ENCODE measurements at regions not wholly inside any gene's neighbourhood (a gene's known extent, or its start where the extent isn't known, plus 50 kb on each side); places are given as distances from the start of the nearest gene placed in this dataset.
A peak's percentile ranks its signal among the peaks of the same experiment; 100 is the strongest.
"Not testable (repeated sequence)": the region's sequence is repeated elsewhere in the genome, so short reads cannot be mapped to it uniquely, and the experiment has no call there.

DNA sequence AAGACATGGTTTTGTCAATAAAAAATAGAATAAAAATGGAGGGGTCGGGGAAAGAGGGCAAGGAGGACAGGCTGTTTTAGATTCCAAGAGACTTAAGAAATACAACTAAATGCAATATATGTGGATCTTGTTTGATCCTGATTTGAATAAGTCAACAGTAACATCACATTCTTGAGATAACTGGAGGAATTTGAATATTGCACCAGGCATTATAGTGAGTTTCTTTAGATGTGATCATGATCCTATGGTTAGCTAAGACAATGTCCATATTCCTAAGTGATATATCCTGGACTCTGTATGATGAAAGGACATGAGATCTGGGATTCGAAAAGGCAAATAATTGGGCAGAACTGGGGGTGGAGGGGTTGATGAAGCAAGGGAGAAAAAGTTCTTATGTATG, 311.8 kb downstream of the PLPP3 start:
- DNase-seq (ENCODE audit: low read depth) = no peak

GRCh38 chr1:56266359-56266758, 313.0 kb downstream of the PLPP3 start:
- DNase-seq (ENCODE audit: low read depth) = no peak

DNA sequence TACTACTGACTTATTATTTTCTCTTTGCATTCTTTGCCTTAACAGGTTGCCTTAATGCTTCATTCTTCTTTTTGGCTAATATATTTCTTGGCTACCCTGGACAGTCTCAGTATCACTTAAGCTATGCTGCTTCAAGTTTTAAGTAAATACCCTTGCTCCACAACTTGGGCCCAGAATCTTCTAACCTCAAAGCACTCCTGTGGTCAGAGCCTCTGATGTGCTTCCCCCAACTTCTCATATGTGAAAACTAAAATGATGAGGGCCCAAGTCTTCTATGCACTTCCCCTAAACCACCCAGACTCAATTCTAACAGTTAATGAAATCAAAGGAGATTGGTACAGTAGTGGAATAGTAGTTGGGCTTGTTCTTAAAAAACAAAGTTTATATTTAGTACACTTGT, 314.1 kb downstream of the PLPP3 start:
- DNase-seq (ENCODE audit: low read depth) = no peak

DNA sequence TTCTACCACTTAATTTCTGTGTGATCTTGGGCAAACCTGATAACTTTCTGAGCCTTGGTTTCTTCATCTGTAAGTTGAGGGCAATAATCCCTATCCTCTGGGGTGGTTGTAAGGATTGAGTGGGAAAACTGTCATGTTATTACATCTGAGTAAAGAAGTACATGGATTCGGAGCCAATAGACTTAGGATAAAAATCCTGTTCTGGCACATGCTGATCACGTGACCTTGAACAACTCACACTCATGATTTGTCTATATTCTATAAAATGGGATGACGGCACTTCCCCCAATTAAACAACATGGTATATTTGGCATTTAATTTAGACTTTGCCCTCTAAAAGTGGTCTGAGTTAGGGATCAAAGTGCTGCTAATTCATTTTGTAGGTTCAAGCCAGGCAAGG, 315.5 kb downstream of the PLPP3 start:
- DNase-seq (ENCODE audit: low read depth) = no peak

GRCh38 chr1:56258371-56258770, 321.0 kb downstream of the PLPP3 start:
- DNase-seq (ENCODE audit: low read depth) = no peak

- DNase-seq (ENCODE audit: low read depth) = no peak
These were observed 321.6 kb downstream of the PLPP3 start for GRCh38 chr1:56257726-56258125.

- DNase-seq (ENCODE audit: low read depth) = no peak
These were observed 323.0 kb downstream of the PLPP3 start for GRCh38 chr1:56256153-56257000.

- peak; percentile 94 for DNase-seq (ENCODE audit: low read depth)
These were observed 323.7 kb downstream of the PLPP3 start for GRCh38 chr1:56255516-56256152.

- no peak for DNase-seq (ENCODE audit: low read depth)
These were observed 325.2 kb downstream of the PLPP3 start for GRCh38 chr1:56254130-56254529.

DNA sequence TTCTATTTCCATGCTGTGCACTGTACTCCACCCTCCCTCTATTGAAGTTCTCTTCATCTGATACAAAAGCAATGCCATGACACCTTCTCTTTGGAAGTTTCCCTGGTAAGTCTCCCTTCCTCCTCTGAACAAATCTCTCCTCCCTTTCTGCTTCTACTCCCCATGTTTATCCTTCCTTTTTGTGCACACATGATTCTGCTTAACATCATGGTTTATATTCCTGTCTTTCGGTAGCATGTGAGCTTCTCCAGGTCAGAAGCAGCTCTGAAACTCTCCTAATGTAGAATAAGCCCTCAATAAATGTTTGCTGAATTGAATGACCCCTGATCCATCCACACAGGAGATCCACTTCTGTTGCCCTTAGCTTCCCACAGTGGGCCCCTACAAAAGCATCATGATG, 328.6 kb downstream of the PLPP3 start:
- no peak for DNase-seq (ENCODE audit: low read depth)

GRCh38 chr1:56249234-56249633, 330.1 kb downstream of the PLPP3 start:
- no peak for DNase-seq (ENCODE audit: low read depth)

DNA sequence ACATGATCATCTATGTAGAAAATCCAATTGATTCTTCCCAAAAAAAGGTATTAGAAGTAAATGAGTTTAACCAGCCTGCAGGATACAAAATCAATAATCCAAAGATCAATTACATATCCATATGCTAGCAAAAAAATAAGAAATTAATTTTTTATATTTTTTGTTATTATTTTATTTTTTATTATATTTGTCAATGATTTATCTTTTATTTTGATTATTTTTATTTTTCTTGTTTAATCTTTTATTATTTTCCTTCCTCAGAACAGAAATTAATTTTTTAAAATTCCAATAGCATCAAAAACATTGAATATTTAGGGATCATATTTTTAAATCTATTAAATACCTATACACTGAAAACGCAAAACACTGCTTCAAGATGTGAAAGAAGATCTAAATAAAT, 331.2 kb downstream of the PLPP3 start:
- DNase-seq (ENCODE audit: low read depth) = no peak

- not testable (repeated sequence) for DNase-seq (ENCODE audit: low read depth)
These were observed 332.6 kb downstream of the PLPP3 start for GRCh38 chr1:56246726-56247125.

DNA sequence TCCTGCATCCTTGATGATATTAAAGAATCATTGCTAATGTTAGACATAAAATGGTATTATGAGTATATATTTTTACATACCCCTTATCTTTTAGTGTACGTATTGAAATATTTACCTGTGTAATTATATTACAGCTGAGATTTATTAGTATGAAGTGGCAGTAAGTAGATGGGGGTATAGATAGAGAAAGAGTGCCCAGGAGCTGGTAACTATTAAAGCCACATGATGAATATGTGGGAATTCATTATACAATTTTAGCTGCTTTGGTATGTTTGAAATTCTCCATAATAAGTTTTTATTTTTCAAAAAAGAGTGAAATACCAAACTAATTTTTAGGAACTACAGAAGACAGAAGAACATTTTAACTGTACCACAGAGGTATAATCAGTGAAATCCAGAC, 339.0 kb downstream of the PLPP3 start:
- no peak for DNase-seq (ENCODE audit: low read depth)

DNA sequence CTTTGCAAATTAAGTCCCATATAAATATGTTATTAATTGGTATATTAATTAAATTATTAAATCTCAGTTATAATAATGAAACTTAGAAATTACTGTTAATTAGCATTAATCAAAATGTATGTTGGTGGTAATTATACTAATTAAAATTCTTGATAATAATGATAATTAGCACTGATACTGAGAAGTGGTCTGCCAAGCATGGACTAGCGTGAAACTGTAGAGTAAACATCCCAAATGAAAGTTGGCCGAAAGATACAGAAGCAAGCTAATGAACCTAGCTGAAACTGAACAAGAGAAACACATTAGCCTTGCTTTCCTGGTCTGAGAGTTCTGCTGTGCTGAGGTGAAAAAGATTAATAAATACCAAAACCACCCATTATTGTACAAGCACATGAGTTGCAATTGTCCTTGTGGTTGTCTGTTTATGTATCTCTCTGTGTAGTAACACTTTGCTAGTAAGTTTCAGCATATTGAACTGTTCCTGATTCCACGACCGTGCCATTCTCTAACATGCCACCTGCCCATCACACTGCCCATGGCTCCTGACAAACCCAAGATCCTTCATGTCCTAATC, 341.8 kb downstream of the PLPP3 start:
- no peak for DNase-seq (ENCODE audit: low read depth)

- no peak for DNase-seq (ENCODE audit: low read depth)
These were observed 342.7 kb downstream of the PLPP3 start for GRCh38 chr1:56236688-56237087.

- no peak for DNase-seq (ENCODE audit: low read depth)
These were observed 343.4 kb downstream of the PLPP3 start for GRCh38 chr1:56235909-56236510.

DNA sequence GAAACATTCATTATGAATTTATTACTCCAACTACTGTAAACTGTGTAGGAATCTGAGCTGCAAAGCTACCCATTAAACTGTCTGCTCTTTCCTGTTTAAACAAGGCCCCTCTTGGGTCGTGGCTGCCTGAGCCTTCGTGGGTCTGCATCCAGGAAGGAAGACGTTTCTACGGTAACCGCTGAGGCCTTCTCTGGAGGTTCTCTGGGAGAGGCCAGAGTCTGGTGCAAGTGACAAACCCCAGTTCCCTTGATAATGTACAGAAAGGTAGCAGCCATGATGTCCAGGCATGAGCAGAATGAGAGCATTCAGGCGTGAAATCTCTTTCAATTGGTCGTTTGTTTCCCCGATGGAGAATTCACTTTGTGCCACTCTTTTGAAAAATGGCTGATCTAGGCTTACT, 350.2 kb downstream of the PLPP3 start:
- no peak for DNase-seq (ENCODE audit: low read depth)

- DNase-seq (ENCODE audit: low read depth) = no peak
These were observed 351.5 kb downstream of the PLPP3 start for GRCh38 chr1:56227886-56228285.

- DNase-seq (ENCODE audit: low read depth) = no peak
These were observed 352.0 kb downstream of the PLPP3 start for GRCh38 chr1:56227401-56227800.

DNA sequence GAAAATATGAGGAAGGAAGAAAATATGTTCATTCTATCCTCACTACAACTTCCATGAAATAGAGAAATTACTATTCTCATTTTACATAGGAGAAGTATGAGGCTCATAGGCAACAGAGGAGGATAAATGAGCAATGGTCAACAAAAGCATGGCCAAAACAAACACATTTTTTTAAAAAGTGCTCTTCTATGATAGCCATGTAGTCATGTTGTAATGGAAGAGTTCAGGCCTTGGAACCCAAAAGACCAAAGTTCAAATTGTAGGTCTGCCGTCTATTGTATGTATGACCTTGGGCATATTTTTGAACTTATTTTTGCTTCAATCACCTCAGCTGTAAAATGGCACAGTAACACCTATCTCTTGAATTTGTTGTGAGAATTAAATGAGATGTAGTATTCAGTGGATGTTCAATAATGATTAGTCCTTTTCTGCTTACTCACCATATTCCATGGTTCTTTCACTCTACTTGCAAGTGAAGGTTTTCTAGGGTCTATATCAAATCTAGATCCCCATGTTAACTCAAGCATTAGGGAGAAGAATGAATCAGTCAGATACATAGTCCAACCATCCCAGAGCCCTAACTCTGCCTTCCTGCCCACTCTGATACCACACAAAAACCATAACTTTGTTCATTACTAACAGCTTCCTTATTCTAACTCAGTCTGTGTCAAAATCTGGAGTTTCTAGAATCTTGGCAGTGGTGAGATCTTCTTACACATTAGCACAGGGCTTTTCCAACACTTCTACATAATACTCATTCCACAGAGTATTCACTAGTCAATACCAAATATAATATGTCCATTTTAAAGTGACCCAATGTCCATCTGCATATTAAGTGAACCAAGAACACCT, 353.2 kb downstream of the PLPP3 start:
- no peak for DNase-seq (ENCODE audit: low read depth)

- no peak for DNase-seq (ENCODE audit: low read depth)
These were observed 355.4 kb downstream of the PLPP3 start for GRCh38 chr1:56223968-56224367.
